HL-60 (cell line): ENCODE measurements at regions not wholly inside any gene's neighbourhood (a gene's known extent, or its start where the extent isn't known, plus 50 kb on each side); places are given as distances from the start of the nearest gene placed in this dataset.

Experiments
- POLR2AphosphoS5 ChIP-seq: IDR thresholded peaks from 2 replicates; pipeline ENCODE4 v1.6.1; 2012; ENCODE audit warnings: low read depth
- TF ChIP-seq, protein P1 (sequence below): IDR thresholded peaks from one replicate; pipeline ENCODE4 v1.5.1; 2011; ENCODE audit warnings: low read length, control low read depth, inconsistent platforms; ENCODE audit not compliant: insufficient read depth
- TF ChIP-seq, protein P2 (sequence below): IDR thresholded peaks from 2 replicates; pipeline ENCODE4 v1.6.1; 2012; ENCODE audit warnings: low read depth; ENCODE audit not compliant: insufficient replicate concordance

DNA sequence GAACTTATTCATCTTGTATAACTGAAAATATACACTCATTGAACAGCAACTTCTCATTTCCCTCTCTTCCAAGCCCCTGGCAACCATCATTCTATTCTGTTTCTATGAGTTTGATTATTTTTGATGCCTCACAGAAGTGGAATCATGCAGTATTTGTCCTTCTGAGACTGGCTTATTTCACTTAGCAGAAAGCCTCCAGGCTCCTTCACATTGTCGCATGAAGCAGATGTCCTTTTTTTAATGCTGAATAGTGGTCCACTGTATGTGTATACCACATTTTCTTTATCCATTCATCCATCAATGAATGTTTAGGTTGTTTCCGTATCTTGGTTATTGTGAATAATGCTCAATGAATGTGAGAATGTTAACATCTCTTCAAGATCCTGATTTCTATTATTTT, 238.2 kb upstream of the KLF14 start:
- no peak for TF ChIP-seq POLR2AphosphoS5
- TF ChIP-seq, protein P1, sequence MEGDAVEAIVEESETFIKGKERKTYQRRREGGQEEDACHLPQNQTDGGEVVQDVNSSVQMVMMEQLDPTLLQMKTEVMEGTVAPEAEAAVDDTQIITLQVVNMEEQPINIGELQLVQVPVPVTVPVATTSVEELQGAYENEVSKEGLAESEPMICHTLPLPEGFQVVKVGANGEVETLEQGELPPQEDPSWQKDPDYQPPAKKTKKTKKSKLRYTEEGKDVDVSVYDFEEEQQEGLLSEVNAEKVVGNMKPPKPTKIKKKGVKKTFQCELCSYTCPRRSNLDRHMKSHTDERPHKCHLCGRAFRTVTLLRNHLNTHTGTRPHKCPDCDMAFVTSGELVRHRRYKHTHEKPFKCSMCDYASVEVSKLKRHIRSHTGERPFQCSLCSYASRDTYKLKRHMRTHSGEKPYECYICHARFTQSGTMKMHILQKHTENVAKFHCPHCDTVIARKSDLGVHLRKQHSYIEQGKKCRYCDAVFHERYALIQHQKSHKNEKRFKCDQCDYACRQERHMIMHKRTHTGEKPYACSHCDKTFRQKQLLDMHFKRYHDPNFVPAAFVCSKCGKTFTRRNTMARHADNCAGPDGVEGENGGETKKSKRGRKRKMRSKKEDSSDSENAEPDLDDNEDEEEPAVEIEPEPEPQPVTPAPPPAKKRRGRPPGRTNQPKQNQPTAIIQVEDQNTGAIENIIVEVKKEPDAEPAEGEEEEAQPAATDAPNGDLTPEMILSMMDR = no peak
- TF ChIP-seq, protein P2, sequence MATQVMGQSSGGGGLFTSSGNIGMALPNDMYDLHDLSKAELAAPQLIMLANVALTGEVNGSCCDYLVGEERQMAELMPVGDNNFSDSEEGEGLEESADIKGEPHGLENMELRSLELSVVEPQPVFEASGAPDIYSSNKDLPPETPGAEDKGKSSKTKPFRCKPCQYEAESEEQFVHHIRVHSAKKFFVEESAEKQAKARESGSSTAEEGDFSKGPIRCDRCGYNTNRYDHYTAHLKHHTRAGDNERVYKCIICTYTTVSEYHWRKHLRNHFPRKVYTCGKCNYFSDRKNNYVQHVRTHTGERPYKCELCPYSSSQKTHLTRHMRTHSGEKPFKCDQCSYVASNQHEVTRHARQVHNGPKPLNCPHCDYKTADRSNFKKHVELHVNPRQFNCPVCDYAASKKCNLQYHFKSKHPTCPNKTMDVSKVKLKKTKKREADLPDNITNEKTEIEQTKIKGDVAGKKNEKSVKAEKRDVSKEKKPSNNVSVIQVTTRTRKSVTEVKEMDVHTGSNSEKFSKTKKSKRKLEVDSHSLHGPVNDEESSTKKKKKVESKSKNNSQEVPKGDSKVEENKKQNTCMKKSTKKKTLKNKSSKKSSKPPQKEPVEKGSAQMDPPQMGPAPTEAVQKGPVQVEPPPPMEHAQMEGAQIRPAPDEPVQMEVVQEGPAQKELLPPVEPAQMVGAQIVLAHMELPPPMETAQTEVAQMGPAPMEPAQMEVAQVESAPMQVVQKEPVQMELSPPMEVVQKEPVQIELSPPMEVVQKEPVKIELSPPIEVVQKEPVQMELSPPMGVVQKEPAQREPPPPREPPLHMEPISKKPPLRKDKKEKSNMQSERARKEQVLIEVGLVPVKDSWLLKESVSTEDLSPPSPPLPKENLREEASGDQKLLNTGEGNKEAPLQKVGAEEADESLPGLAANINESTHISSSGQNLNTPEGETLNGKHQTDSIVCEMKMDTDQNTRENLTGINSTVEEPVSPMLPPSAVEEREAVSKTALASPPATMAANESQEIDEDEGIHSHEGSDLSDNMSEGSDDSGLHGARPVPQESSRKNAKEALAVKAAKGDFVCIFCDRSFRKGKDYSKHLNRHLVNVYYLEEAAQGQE = no peak
